H1 (cell line): ENCODE measurements at regions not wholly inside any gene's neighbourhood (a gene's known extent, or its start where the extent isn't known, plus 50 kb on each side); places are given as distances from the start of the nearest gene placed in this dataset.

Experiments
- CTCF ChIA-PET: fragments of 300-600 bp; sonication (Branson Sonifier 250); formaldehyde crosslinking; loops from one replicate; lab custom pipeline; 2021; ENCODE audit not compliant: partially characterized antibody; lab: Charles Lee
- POLR2A ChIA-PET: fragments of 300-600 bp; sonication (Branson Sonifier 250); formaldehyde crosslinking; loops from one replicate; lab custom pipeline; 2021; ENCODE audit warnings: inconsistent platforms; ENCODE audit not compliant: partially characterized antibody; lab: Charles Lee
- DNase-seq, 2 experiments: peaks; one replicate each; pipeline versions ENCODE4 v3.0.0 to v3.0.0-alpha.2; 2010 to 2022; ENCODE audit warnings: low spot score in 2 of 2, low read depth in 1 of 2, mixed read lengths in 1 of 2
- FAIRE-seq: peaks from 2 replicates; lab custom pipeline; 2011; peaks lifted over from hg19 to GRCh38; lab: Jason Lieb, UNC
- H2AFZ ChIP-seq: 2 replicates; pipeline ENCODE4 v1.8.1; 2012; ENCODE audit warnings: low read length, inconsistent platforms
- H2AK5ac ChIP-seq: 2 replicates; pipeline ENCODE4 v1.6.1; 2013; ENCODE audit warnings: low read depth, low read length
- H2BK120ac ChIP-seq: replicated peaks from 2 replicates; pipeline ENCODE3; 2013; ENCODE audit warnings: low read depth, low read length, inconsistent platforms
- H2BK12ac ChIP-seq: 2 replicates; pipeline ENCODE4 v1.6.1; 2013; ENCODE audit warnings: low read depth, low read length
- H2BK15ac ChIP-seq: 2 replicates; pipeline ENCODE4 v1.6.1; 2013; ENCODE audit warnings: low read length
- H2BK20ac ChIP-seq: 2 replicates; pipeline ENCODE4 v1.6.1; 2013; ENCODE audit warnings: low read length
- H2BK5ac ChIP-seq: 2 replicates; pipeline ENCODE4 v1.6.1; 2013; ENCODE audit warnings: low read depth, low read length
- H3K14ac ChIP-seq: 2 replicates; pipeline ENCODE4 v1.6.1; 2013; ENCODE audit warnings: inconsistent platforms; ENCODE audit not compliant: insufficient read length
- H3K18ac ChIP-seq: 2 replicates; pipeline ENCODE4 v1.6.1; 2013; ENCODE audit warnings: low read length; ENCODE audit errors: extremely low read depth
- H3K23ac ChIP-seq: 2 replicates; pipeline ENCODE4 v1.6.1; 2013; ENCODE audit warnings: inconsistent platforms; ENCODE audit not compliant: insufficient read length
- H3K23me2 ChIP-seq: 2 replicates; pipeline ENCODE4 v1.6.1; 2013; ENCODE audit warnings: low read depth, low read length
- H3K27ac ChIP-seq: 2 replicates; pipeline ENCODE4 v1.6.1; 2011; ENCODE audit warnings: low read depth, low read length, inconsistent platforms
- H3K27me3 ChIP-seq, 4 experiments: replicated peaks in 1 of 4; 1 replicate in 1 of 4; 2 replicates in 3 of 4; pipeline versions ENCODE4 v1.6.1 to v1.8.1; 2011 to 2013; ENCODE audit warnings: low read length in 3 of 4, mild to moderate bottlenecking in 3 of 4, inconsistent platforms in 2 of 4, mixed read lengths in 2 of 4, moderate library complexity in 1 of 4; ENCODE audit not compliant: control insufficient read depth in 3 of 4, insufficient read depth in 3 of 4; ENCODE audit errors: extremely low read depth in 1 of 4
- H3K36me3 ChIP-seq, 4 experiments: 2 replicates each; pipeline versions ENCODE4 v1.6.1 to v1.8.1; 2011 to 2013; ENCODE audit warnings: mild to moderate bottlenecking in 4 of 4, low read length in 3 of 4, moderate library complexity in 2 of 4, control low read depth in 1 of 4, inconsistent platforms in 1 of 4; ENCODE audit not compliant: insufficient read depth in 4 of 4, control insufficient read depth in 2 of 4
- H3K4ac ChIP-seq: replicated peaks from 2 replicates; pipeline ENCODE3; 2013; ENCODE audit warnings: low read length, low read depth, mixed read lengths, inconsistent platforms; ENCODE audit not compliant: insufficient read length
- H3K4me1 ChIP-seq, 4 experiments: replicated peaks in 1 of 4; 1 replicate in 1 of 4; 2 replicates in 3 of 4; pipeline versions ENCODE4 v1.6.1 to v1.8.1; 2011 to 2013; ENCODE audit warnings: low read length in 3 of 4, inconsistent platforms in 2 of 4, mixed read lengths in 1 of 4; ENCODE audit not compliant: insufficient read depth in 4 of 4, control insufficient read depth in 3 of 4
- H3K4me2 ChIP-seq, 2 experiments: 2 replicates each; pipeline versions ENCODE4 v1.6.1 to v1.8.1; 2011 to 2013; ENCODE audit warnings: low read depth in 2 of 2, low read length in 2 of 2, control low read depth in 1 of 2, inconsistent platforms in 1 of 2, mild to moderate bottlenecking in 1 of 2; ENCODE audit not compliant: insufficient read depth in 1 of 2
- H3K4me3 ChIP-seq, 4 experiments: fragments of 200-600, 300-600 bp in 1 of 4; sonication (generic), shearing (Covaris generic), sonication (Bioruptor Twin) in 1 of 4; 2 replicates each; pipeline versions ENCODE4 v1.5.1 to v1.8.1; 2011 to 2016; ENCODE audit warnings: low read length in 4 of 4, low read depth in 3 of 4, control low read depth in 2 of 4, inconsistent platforms in 2 of 4, mild to moderate bottlenecking in 2 of 4, mixed read lengths in 1 of 4, moderate library complexity in 1 of 4; ENCODE audit not compliant: insufficient read depth in 2 of 4; ENCODE audit errors: extremely low read depth in 1 of 4
- H3K56ac ChIP-seq: replicated peaks from 2 replicates; pipeline ENCODE3; 2013; ENCODE audit warnings: low read depth, mild to moderate bottlenecking, mixed read lengths, low read length, inconsistent platforms; ENCODE audit not compliant: insufficient read length
- H3K79me1 ChIP-seq: 2 replicates; pipeline ENCODE4 v1.6.1; 2013; ENCODE audit warnings: low read depth, low read length, control low read depth
- H3K79me2 ChIP-seq, 2 experiments: 2 replicates each; pipeline versions ENCODE4 v1.6.1 to v1.8.1; 2012 to 2013; ENCODE audit warnings: low read length in 2 of 2, mild to moderate bottlenecking in 2 of 2, inconsistent platforms in 1 of 2; ENCODE audit not compliant: insufficient read depth in 2 of 2, control insufficient read depth in 1 of 2
- H3K9ac ChIP-seq, 4 experiments: replicated peaks in 1 of 4; 1 replicate in 1 of 4; 2 replicates in 3 of 4; pipeline versions ENCODE4 v1.6.1 to v1.8.1; 2011 to 2013; ENCODE audit warnings: low read depth in 3 of 4, low read length in 3 of 4, control low read depth in 2 of 4, mild to moderate bottlenecking in 2 of 4, moderate library complexity in 2 of 4, inconsistent platforms in 1 of 4; ENCODE audit errors: extremely low read depth in 1 of 4
- H3K9me3 ChIP-seq, 2 experiments: 2 replicates each; pipeline versions ENCODE4 v1.6.1 to v1.8.1; 2012 to 2013; ENCODE audit warnings: mild to moderate bottlenecking in 2 of 2, moderate library complexity in 2 of 2, control low read depth in 1 of 2, inconsistent platforms in 1 of 2, low read depth in 1 of 2, low read length in 1 of 2, mixed read lengths in 1 of 2; ENCODE audit not compliant: insufficient read depth in 2 of 2
- H4K20me1 ChIP-seq, 2 experiments: replicated peaks in 1 of 2; 2 replicates each; pipeline versions ENCODE3 to v1.8.1; 2011 to 2013; ENCODE audit warnings: inconsistent platforms in 2 of 2, low read length in 2 of 2, mild to moderate bottlenecking in 1 of 2; ENCODE audit not compliant: insufficient read depth in 2 of 2, control insufficient read depth in 1 of 2
- H4K5ac ChIP-seq: 2 replicates; pipeline ENCODE4 v1.6.1; 2013; ENCODE audit warnings: low read length, low read depth, mixed read lengths, inconsistent platforms; ENCODE audit not compliant: insufficient read length
- H4K8ac ChIP-seq: 2 replicates; pipeline ENCODE4 v1.8.0; 2013; ENCODE audit warnings: mild to moderate bottlenecking, moderate library complexity, low read length, inconsistent platforms; ENCODE audit not compliant: insufficient read depth; ENCODE audit errors: extremely low read depth
- H4K91ac ChIP-seq: replicated peaks from 2 replicates; pipeline ENCODE3; 2013; ENCODE audit warnings: low read length, mixed read lengths, inconsistent platforms; ENCODE audit not compliant: insufficient read length
- CBX8 ChIP-seq: fragments of 300-800, 300-1000 bp; sonication (generic); IDR thresholded peaks from 2 replicates; pipeline ENCODE4 v1.7.1; 2016; ENCODE audit warnings: low read depth, low read length, borderline replicate concordance
- CHD1 ChIP-seq: IDR thresholded peaks from 2 replicates; pipeline ENCODE4 v1.6.1; 2012; ENCODE audit warnings: low read depth, low read length, improper control_type of control experiment
- CTBP2 ChIP-seq: IDR thresholded peaks from 2 replicates; pipeline ENCODE4 v1.7.0; 2011; ENCODE audit warnings: borderline replicate concordance, mild to moderate bottlenecking, moderate library complexity, mixed read lengths, low read length; ENCODE audit not compliant: insufficient read depth, insufficient read length
- E2F6 ChIP-seq: IDR thresholded peaks from 2 replicates; pipeline ENCODE4 v1.6.1; 2012; ENCODE audit warnings: inconsistent platforms
- EGR1 ChIP-seq: IDR thresholded peaks from 2 replicates; pipeline ENCODE4 v1.6.1; 2011; ENCODE audit warnings: low read depth, low read length, borderline replicate concordance
- EZH2 ChIP-seq: fragments of 200-600 bp; sonication (generic); IDR thresholded peaks from 2 replicates; pipeline ENCODE4 v1.7.1; 2012; ENCODE audit warnings: low read depth, mild to moderate bottlenecking, moderate library complexity, low read length, inconsistent platforms; ENCODE audit not compliant: severe bottlenecking
- MAFK ChIP-seq: IDR thresholded peaks from 2 replicates; pipeline ENCODE4 v1.6.1; 2012; ENCODE audit warnings: low read depth, mild to moderate bottlenecking, improper control_type of control experiment, low read length
- PHF8 ChIP-seq: fragments of 200-600 bp; sonication (generic); conservative IDR thresholded peaks from 2 replicates; pipeline ENCODE4 v1.7.1; 2012; ENCODE audit warnings: low read depth, mild to moderate bottlenecking, inconsistent platforms, low read length, moderate library complexity
- RFX5 ChIP-seq: IDR thresholded peaks from 2 replicates; pipeline ENCODE4 v1.6.1; 2011; ENCODE audit warnings: low read depth, low read length, improper control_type of control experiment, borderline replicate concordance
- SIN3A ChIP-seq, 2 experiments: IDR thresholded peaks in 1 of 2; conservative IDR thresholded peaks in 1 of 2; 2 replicates each; pipeline ENCODE4 v1.6.1; 2011 to 2012; ENCODE audit warnings: low read length in 2 of 2, improper control_type of control experiment in 1 of 2, low read depth in 1 of 2, mild to moderate bottlenecking in 1 of 2
- SUZ12 ChIP-seq: fragments of 200-600 bp; sonication (generic); IDR thresholded peaks from 2 replicates; pipeline ENCODE4 v1.6.1; 2012; ENCODE audit warnings: mild to moderate bottlenecking, inconsistent platforms, low read length, moderate library complexity, mixed read lengths
- USF2 ChIP-seq: IDR thresholded peaks from 2 replicates; pipeline ENCODE4 v1.6.1; 2011; ENCODE audit warnings: low read length, improper control_type of control experiment
- WGBS, 2 experiments: shearing (Covaris generic) in 1 of 2; methylation state at CpG; one replicate each; pipeline versions ENCODE4 v1.1.6 to v1.1.7; 2013 to 2015; ENCODE audit warnings: low lambda C conversion rate in 2 of 2, mixed read lengths in 2 of 2, inconsistent platforms in 1 of 2, low coverage in 1 of 2, missing lambda C conversion rate in 1 of 2; ENCODE audit not compliant: insufficient replicate concordance in 2 of 2, insufficient coverage in 1 of 2, insufficient read length in 1 of 2; ENCODE audit errors: extremely low coverage in 1 of 2, missing lambda C conversion rate in 1 of 2; 5-methylcytosine and 5-hydroxymethylcytosine counted together

DNA sequence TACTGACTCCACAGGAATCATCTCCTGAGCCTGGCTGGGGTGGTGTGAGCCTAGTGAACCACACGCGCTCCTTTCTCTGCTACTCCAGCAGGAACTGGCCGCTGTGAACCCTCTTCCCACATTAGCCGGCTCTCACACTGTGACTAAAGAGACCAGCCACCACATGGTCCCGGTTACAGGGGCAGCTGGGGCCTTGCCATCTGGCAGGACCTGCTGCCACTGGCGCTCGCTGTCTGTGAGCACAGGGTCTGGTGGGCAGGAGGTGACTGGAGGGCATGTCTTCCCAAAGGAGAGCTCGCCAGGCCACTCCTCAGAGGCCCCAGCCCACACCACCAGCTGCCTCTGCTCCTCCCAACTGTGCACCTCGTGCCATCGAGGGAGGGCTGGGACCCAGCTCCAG, 99.3 kb downstream of the SINHCAF start:
- Histone ChIP-seq H3K27ac (no peak overlapping the region), H2BK20ac (no peak overlapping the region), H3K4me1 (peaks cover 2 to 12% (median 7%) of the 10 kb centered on the region in 4 experiments), H3K23ac (no peak overlapping the region), H3K56ac (no peak overlapping the region), H3K9me3 (0 out of 4 replicates have a peak, but pooled peaks cover 0 to 4% of the 10 kb centered on the region in 2 experiments), H3K14ac (no peak overlapping the region), H2BK15ac (no peak overlapping the region; the same call in 1 of the 2 replicates), H2BK12ac (no peak overlapping the region), H3K18ac (no peak overlapping the region), H4K91ac (no peak overlapping the region), H3K79me2 (no peaks in the 10 kb centered on the region), H3K79me1 (no peaks in the 10 kb centered on the region), H3K4me3 (no peak overlapping the region), H4K20me1 (no peaks in the 10 kb centered on the region), H2BK5ac (no peak overlapping the region), H3K4me2 (no peak overlapping the region), H3K9ac (no peak overlapping the region), H3K4ac (no peak overlapping the region), H2AFZ (no peak overlapping the region), H3K23me2 (no peaks in the 10 kb centered on the region), H4K5ac (no peak overlapping the region), H2AK5ac (no peak overlapping the region), H3K36me3 (no peaks in the 10 kb centered on the region), H2BK120ac (no peak overlapping the region), H4K8ac (no peak overlapping the region), H3K27me3 (peaks cover 0 to 6% (median 2%) of the 10 kb centered on the region in 4 experiments; a peak in 4 of 7 replicates)
- CTCF ChIA-PET: interaction anchor here (0.6 to 20.4 kb wide), 4 partner anchors 9 to 43 kb away, joined by 3 to 231 read pairs (median 9); no protein-coding TSS in a partner anchor
- WGBS, 2 experiments: 87% methylated on average over 10 of the region's 10 CpGs; no CpG with 5 or more reads in 1 of the 2 experiments
- FAIRE-seq (no peak), DNase-seq (no peak)
- POLR2A ChIA-PET: interaction anchor here (0.9 to 1.6 kb wide), 2 partner anchors 11 to 107 kb away, joined by 3 read pairs; no protein-coding TSS in a partner anchor
- TF ChIP-seq CTBP2: no peak
- no peak for TF ChIP-seq EGR1
- no peak for TF ChIP-seq E2F6
- TF ChIP-seq RFX5: no peak
- TF ChIP-seq EZH2: no peak
- no peak for TF ChIP-seq CBX8
- no peak for TF ChIP-seq CHD1
- no peak for TF ChIP-seq SIN3A (conservative IDR thresholded peaks at IDR 0.05 in 1 of 2, IDR thresholded peaks at IDR 0.05 in 1 of 2; ENCODE audit: low read depth in 1 of 2, low read length in 2 of 2)
- no peak for TF ChIP-seq SUZ12
- TF ChIP-seq MAFK: no peak
- no peak for TF ChIP-seq PHF8
- TF ChIP-seq USF2: no peak
